ENCODE measurements at regions not wholly inside any gene's neighbourhood (a gene's known extent, or its start where the extent isn't known, plus 50 kb on each side); places are given as distances from the start of the nearest gene placed in this dataset.

- Mint-ChIP-seq H3K27me3 (no peaks in the 10 kb centered on the region), H3K36me3 (ENCODE audit: low read depth) (no peaks in the 10 kb centered on the region)
- intact Hi-C loops (cut with micrococcal nuclease): no loop called here
Measured at GRCh38 chr6:51241376-51241775, 422.7 kb downstream of the TFAP2B start.

GRCh38 chr6:51249798-51250197 is 431.1 kb downstream of the TFAP2B start:
- TF ChIP-seq CTCF (IDR thresholded peaks at IDR 0.05): no peak
- Mint-ChIP-seq H3K9me3 (peaks cover 3% of the 10 kb centered on the region), H3K4me3 (no peak overlapping the region), H3K27ac (no peak overlapping the region), H3K36me3 (ENCODE audit: low read depth) (no peaks in the 10 kb centered on the region), H3K27me3 (no peaks in the 10 kb centered on the region), H3K4me1 (ENCODE audit: low read depth) (no peaks in the 10 kb centered on the region)
- intact Hi-C loops (cut with micrococcal nuclease): no loop called here
- CTCF ChIA-PET: no interaction called here
- POLR2A ChIA-PET: no interaction called here
- ATAC-seq (no peak), DNase-seq (no peak)

More at GRCh38 chr6:51241376-51241775, 422.7 kb downstream of the TFAP2B start:
- POLR2A ChIA-PET: no interaction called here
- Mint-ChIP-seq H3K4me3 (no peak overlapping the region), H3K9me3 (no peaks in the 10 kb centered on the region), H3K27ac (no peak overlapping the region), H3K4me1 (ENCODE audit: low read depth) (no peaks in the 10 kb centered on the region)
- DNase-seq (no peak), ATAC-seq (no peak)
- CTCF ChIA-PET: no interaction called here
- no peak for TF ChIP-seq CTCF (IDR thresholded peaks at IDR 0.05)

- intact Hi-C loops (cut with micrococcal nuclease): no loop called here
- no peaks in the 10 kb centered on the region for H3K36me3 Mint-ChIP-seq (ENCODE audit: low read depth)
- TF ChIP-seq CTCF (IDR thresholded peaks at IDR 0.05): no peak
- no peak overlapping the region for H3K27ac Mint-ChIP-seq
- ATAC-seq (no peak), DNase-seq (no peak)
- H3K27me3 Mint-ChIP-seq: no peaks in the 10 kb centered on the region
- H3K9me3 Mint-ChIP-seq: peaks cover 3% of the 10 kb centered on the region
- ChIA-PET POLR2A (no interaction called here), CTCF (no interaction called here)
- H3K4me3 Mint-ChIP-seq: no peak overlapping the region
- no peaks in the 10 kb centered on the region for H3K4me1 Mint-ChIP-seq (ENCODE audit: low read depth)
Measured at GRCh38 chr6:51250317-51250716, 431.6 kb downstream of the TFAP2B start.

- POLR2A ChIA-PET: no interaction called here
Measured at GRCh38 chr6:51257938-51258337, 439.3 kb downstream of the TFAP2B start.

GRCh38 chr6:51260003-51260402 is 441.3 kb downstream of the TFAP2B start:
- ATAC-seq (no peak), DNase-seq (no peak)
- H3K27ac Mint-ChIP-seq: no peak overlapping the region
- H3K27me3 Mint-ChIP-seq: no peaks in the 10 kb centered on the region
- no peak overlapping the region for H3K4me3 Mint-ChIP-seq
- intact Hi-C loops (cut with micrococcal nuclease): no loop called here
- CTCF ChIA-PET: no interaction called here
- H3K4me1 Mint-ChIP-seq (ENCODE audit: low read depth): no peaks in the 10 kb centered on the region
- POLR2A ChIA-PET: no interaction called here
- no peaks in the 10 kb centered on the region for H3K36me3 Mint-ChIP-seq (ENCODE audit: low read depth)
- TF ChIP-seq CTCF (IDR thresholded peaks at IDR 0.05): no peak
- H3K9me3 Mint-ChIP-seq: no peaks in the 10 kb centered on the region

More at GRCh38 chr6:51257938-51258337, 439.3 kb downstream of the TFAP2B start:
- H3K4me3 Mint-ChIP-seq: no peak overlapping the region
- CTCF ChIA-PET: no interaction called here
- ATAC-seq (no peak), DNase-seq (no peak)
- H3K36me3 Mint-ChIP-seq (ENCODE audit: low read depth): no peaks in the 10 kb centered on the region
- intact Hi-C loops (cut with micrococcal nuclease): no loop called here
- H3K27ac Mint-ChIP-seq: no peak overlapping the region
- no peaks in the 10 kb centered on the region for H3K4me1 Mint-ChIP-seq (ENCODE audit: low read depth)
- no peak for TF ChIP-seq CTCF (IDR thresholded peaks at IDR 0.05)
- H3K27me3 Mint-ChIP-seq: no peaks in the 10 kb centered on the region
- peaks cover 2% of the 10 kb centered on the region for H3K9me3 Mint-ChIP-seq
